ENCODE measurements at regions not wholly inside any gene's neighbourhood (a gene's known extent, or its start where the extent isn't known, plus 50 kb on each side); places are given as distances from the start of the nearest gene placed in this dataset.

GRCh38 chr22:26900787-26901186 lies 243.4 kb downstream of the MIAT start:
- no peak for TF ChIP-seq POLR2AphosphoS5 (IDR thresholded peaks at IDR 0.05; ENCODE audit: low read depth, low read length)
- no peak for TF ChIP-seq REST (IDR thresholded peaks at IDR 0.05; ENCODE audit: insufficient read depth in 1 of 2, low read depth in 2 of 2, low read length in 2 of 2)
- no peak for TF ChIP-seq TAF1 (IDR thresholded peaks at IDR 0.05; ENCODE audit: borderline replicate concordance, insufficient read depth, low read length)
- TF ChIP-seq SIN3A (IDR thresholded peaks at IDR 0.05; ENCODE audit: borderline replicate concordance, insufficient read depth, low read length): no peak

All from PFSK-1 (cell line).